GM10266 (cell line): ENCODE measurements at regions not wholly inside any gene's neighbourhood (a gene's known extent, or its start where the extent isn't known, plus 50 kb on each side); places are given as distances from the start of the nearest gene placed in this dataset.

Experiments
- DNase-seq: peaks from one replicate; pipeline ENCODE4 v3.0.0; 2012; ENCODE audit errors: extremely low spot score
- TF ChIP-seq, protein P1 (sequence below): IDR thresholded peaks from 2 replicates; pipeline ENCODE4 v1.5.1; 2012; ENCODE audit warnings: mild to moderate bottlenecking, low read depth; ENCODE audit not compliant: control insufficient read depth, insufficient read depth; ENCODE audit errors: missing control alignments

DNA sequence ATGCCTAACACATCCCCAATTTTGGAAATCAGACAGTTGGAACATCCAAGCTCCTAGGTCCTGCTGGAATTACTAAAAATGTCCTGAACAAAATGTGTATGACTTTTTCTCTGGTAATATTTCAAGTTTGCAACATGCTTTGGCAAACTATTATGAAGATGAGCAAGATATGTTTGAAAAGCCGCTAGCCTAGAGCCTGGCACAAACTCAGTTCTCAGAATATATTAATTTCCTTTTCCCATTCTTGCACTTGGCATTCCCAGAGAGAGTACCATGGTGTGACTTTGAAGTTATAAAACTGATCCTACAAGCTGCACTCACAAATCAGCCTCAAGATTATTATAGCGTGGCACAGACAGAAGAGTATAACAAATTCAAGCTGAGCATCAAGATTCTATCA, 1031.1 kb downstream of the NTRK3 start:
- no peak for DNase-seq
- TF ChIP-seq, protein P1, sequence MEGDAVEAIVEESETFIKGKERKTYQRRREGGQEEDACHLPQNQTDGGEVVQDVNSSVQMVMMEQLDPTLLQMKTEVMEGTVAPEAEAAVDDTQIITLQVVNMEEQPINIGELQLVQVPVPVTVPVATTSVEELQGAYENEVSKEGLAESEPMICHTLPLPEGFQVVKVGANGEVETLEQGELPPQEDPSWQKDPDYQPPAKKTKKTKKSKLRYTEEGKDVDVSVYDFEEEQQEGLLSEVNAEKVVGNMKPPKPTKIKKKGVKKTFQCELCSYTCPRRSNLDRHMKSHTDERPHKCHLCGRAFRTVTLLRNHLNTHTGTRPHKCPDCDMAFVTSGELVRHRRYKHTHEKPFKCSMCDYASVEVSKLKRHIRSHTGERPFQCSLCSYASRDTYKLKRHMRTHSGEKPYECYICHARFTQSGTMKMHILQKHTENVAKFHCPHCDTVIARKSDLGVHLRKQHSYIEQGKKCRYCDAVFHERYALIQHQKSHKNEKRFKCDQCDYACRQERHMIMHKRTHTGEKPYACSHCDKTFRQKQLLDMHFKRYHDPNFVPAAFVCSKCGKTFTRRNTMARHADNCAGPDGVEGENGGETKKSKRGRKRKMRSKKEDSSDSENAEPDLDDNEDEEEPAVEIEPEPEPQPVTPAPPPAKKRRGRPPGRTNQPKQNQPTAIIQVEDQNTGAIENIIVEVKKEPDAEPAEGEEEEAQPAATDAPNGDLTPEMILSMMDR: no peak

DNA sequence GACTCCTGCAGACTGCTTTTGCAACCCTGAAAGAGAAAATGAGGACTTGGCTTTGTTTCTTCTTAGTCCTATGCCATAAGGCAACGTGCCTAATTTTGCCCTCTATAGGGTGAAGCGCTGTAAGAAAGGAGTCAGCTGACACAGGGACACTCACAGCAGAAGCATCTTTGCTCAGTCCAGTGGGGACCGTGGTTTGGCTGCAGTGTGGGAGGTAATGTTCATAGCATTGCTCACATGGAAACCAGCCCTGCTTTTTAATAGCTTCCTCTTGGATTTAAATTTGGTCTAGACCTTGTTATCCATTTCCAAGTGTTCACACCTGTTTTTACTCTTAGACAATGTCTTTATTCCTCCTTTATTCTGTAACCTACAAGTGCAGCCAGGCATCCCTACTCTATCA, 1032.1 kb downstream of the NTRK3 start:
- TF ChIP-seq, protein P1: no peak
- no peak for DNase-seq

DNA sequence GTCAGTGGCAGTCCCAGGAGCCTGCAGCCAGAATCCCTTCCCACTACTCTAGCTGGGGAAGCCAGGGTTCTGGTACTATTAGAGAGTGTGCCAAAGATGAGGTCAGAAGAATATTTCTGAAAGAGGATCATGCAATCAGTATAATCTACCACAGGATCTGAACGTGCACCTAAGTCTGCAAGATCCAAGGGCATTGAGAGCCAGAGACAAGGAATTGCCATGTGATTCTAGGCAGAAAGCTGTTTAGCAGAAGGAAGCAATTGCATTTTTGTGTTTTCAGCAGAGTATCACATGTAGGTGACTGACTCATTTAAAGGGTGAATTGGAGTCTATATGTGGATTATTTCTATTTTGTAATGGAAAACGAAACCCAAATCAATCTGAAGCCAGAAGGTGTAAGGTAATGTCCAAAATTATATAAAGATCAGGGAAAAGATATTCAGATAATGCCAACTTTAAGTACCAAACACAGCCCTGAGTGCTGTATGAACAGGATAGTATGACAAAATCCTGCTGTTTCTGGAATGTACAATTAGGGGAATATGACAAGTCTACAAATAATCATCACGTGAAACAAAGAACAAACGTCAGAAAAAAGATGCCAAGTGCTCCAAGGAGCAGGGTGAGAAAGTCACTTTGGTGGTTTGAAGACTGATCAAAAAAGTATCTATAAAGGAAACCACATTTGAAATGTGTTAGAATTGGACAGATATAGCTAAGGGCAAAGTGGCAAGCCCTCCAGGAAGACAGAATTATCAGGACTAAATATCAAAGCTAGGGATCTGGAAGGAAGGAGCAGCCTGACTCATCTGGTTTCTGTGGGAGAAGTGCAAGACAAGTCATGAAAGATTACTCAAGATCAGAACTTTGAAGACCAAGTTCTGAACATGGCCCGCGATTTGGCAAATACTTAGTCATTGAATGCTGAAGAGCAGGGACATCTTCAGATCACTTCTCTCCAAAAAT, 1036.6 kb downstream of the NTRK3 start:
- no peak for DNase-seq
- TF ChIP-seq, protein P1: no peak

DNA sequence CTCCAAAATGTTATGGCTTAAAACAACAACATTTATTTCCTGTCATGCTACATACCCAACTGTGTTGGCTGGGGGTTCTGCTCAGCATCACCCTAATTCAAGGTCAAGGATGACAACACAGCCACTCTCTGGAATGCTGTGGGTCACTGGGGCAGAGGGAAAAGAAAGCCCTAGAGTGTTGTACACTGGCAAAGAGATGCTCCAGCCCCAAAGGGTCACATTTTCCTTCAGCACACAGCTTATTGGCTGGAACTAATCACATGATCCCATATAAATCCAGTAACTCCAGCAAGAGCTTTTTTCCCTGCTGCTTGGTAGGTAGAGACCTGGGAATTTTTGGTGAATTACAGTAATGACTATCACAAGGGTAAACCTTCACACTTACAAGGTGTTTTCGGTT, 1041.4 kb downstream of the NTRK3 start:
- TF ChIP-seq, protein P1: no peak
- DNase-seq: no peak

DNA sequence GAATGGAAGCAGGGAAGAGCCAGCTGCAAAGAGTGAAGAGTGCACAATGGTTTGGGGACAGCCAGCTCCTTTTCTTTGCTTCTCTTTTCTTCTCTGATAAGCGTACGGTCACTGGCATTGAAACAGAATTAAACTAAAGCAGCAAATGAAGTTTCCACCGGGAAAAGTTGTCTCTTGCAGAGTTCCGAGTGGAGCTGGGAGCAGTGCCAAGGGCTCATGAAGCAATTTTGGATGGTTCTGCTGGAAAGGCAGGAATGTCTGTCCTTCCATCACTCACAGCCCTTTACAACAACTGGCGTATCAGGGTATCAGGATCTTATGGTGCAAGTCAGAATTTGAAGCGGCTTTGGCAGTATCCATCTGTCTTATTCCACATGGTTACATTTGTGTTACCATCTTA, 1042.9 kb downstream of the NTRK3 start:
- DNase-seq: no peak
- TF ChIP-seq, protein P1: no peak

DNA sequence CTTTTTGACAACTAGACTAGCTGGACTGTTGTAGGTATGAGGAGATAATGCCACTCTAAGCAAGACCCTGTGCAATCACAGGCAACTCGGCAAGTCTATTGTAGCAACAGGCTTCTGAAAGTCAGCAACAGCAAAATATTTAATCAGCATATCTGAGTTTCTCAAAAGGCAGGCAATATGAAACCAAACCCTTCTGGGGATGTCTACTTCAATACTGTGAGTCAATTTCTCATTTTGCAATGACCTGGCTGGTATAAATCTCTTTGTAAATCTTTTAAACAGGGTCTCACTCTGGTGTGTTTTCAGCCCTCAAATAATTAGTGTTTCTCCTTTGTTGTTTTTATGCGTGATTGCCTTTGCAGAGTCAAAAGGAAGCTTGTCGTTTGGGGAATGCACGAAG, 1044.5 kb downstream of the NTRK3 start:
- DNase-seq: no peak
- TF ChIP-seq, protein P1: no peak

DNA sequence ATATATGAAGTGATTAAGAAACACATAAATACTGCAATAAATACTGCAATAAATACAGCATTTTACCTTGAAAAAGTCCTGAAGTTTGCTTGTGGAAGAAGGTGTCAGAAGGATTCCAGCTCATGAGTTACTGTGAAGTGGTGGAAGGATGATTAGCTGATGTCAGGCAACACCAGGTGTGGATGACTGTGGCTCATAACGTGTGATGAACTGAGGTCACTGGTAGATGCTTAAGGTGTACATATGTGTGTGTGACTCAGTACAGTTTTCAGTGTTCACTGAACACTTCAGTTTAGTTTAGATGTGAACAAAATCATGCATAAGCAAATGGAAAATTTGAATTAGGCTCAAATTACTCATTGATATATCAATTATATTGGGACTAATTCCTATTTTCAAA, 1045.0 kb downstream of the NTRK3 start:
- no peak for DNase-seq
- TF ChIP-seq, protein P1: no peak
